Fibroblast of lung (primary cell): ENCODE measurements at regions not wholly inside any gene's neighbourhood (a gene's known extent, or its start where the extent isn't known, plus 50 kb on each side); places are given as distances from the start of the nearest gene placed in this dataset.

Source experiments
- EZH2 ChIP-seq: IDR thresholded peaks from 2 replicates; pipeline ENCODE4 v1.5.1; 2012; ENCODE audit warnings: low read length, control low read depth, mild to moderate bottlenecking; ENCODE audit errors: missing control alignments
- TF ChIP-seq, protein P1 (sequence below), 2 donors: IDR thresholded peaks in 1 of 2; conservative IDR thresholded peaks in 1 of 2; 1 replicate in 1 of 2; 2 replicates in 1 of 2; pipeline ENCODE4 v1.5.1; 2011 to 2012; ENCODE audit warnings: low read length in 2 of 2, control low read depth in 1 of 2, inconsistent platforms in 1 of 2, low read depth in 1 of 2, mild to moderate bottlenecking in 1 of 2

DNA sequence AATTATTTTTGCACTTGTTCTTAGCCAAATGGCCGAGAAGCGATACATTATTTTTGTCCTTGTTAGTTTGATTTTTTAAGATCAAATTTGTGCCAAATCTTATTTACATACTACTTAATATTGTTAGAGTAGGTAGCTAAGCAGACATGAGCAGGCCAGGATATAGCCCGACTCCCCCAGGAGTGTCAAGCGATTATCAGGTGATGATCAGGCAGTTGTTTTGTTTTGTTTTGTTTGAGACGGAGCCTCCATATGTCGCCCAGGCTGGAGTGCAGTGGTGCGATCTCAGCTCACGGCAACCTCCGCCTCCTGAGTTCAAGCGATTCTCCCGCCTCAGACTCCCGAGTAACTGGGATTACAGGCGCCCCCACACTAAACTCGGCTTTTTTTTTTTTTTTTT, 71.1 kb downstream of the LYZL2 start:
- TF ChIP-seq, protein P1, sequence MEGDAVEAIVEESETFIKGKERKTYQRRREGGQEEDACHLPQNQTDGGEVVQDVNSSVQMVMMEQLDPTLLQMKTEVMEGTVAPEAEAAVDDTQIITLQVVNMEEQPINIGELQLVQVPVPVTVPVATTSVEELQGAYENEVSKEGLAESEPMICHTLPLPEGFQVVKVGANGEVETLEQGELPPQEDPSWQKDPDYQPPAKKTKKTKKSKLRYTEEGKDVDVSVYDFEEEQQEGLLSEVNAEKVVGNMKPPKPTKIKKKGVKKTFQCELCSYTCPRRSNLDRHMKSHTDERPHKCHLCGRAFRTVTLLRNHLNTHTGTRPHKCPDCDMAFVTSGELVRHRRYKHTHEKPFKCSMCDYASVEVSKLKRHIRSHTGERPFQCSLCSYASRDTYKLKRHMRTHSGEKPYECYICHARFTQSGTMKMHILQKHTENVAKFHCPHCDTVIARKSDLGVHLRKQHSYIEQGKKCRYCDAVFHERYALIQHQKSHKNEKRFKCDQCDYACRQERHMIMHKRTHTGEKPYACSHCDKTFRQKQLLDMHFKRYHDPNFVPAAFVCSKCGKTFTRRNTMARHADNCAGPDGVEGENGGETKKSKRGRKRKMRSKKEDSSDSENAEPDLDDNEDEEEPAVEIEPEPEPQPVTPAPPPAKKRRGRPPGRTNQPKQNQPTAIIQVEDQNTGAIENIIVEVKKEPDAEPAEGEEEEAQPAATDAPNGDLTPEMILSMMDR (conservative IDR thresholded peaks at IDR 0.05 in 1 of 2, IDR thresholded peaks at IDR 0.05 in 1 of 2; ENCODE audit: low read depth in 1 of 2, low read length in 2 of 2): no peak
- no peak for TF ChIP-seq EZH2
